ENCODE measurements at regions not wholly inside any gene's neighbourhood (a gene's known extent, or its start where the extent isn't known, plus 50 kb on each side); places are given as distances from the start of the nearest gene placed in this dataset.

DNA sequence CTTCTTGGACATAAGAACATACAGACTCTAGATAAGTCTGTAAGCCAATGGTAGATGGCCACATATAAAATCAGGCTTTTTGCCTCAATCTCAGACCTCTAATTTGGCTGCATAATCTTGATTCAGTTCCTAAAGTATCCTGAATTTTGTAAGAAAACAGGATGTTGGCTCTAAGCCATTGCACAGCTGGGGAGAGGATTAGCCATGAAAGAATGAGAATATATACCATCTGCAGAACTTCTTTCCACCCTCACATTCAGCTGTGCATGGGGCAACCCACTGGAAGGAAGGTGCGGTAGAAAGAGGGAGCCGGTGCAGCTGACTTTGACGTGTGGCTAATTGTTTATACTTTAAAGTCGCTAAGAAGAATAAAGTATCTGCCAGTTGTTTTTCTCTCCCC, 1061.6 kb upstream of the FAM98A start:
- no peaks in the 10 kb centered on the region for H3K36me3 ChIP-seq (ENCODE audit: control insufficient read depth in 5 of 5, insufficient read depth in 5 of 5, low read length in 5 of 5)
- no peak overlapping the region for H3K9ac ChIP-seq (ENCODE audit: low read length in 5 of 5)
- no peak overlapping the region for H3K4me3 ChIP-seq (ENCODE audit: low read depth in 1 of 5, low read length in 5 of 5)
- no peaks in the 10 kb centered on the region for H3K9me3 ChIP-seq (ENCODE audit: control insufficient read depth in 5 of 5, low read length in 5 of 5)
- peaks cover 0 to 3% (median 0%) of the 10 kb centered on the region in 5 donors for H3K4me1 ChIP-seq (ENCODE audit: control insufficient read depth in 5 of 5, insufficient read depth in 5 of 5, low read length in 5 of 5)
- no peaks in the 10 kb centered on the region for H3K27me3 ChIP-seq (ENCODE audit: control insufficient read depth in 5 of 5, insufficient read depth in 4 of 5, low read length in 5 of 5)
- no peak overlapping the region for H3K27ac ChIP-seq (ENCODE audit: low read depth, low read length)

DNA sequence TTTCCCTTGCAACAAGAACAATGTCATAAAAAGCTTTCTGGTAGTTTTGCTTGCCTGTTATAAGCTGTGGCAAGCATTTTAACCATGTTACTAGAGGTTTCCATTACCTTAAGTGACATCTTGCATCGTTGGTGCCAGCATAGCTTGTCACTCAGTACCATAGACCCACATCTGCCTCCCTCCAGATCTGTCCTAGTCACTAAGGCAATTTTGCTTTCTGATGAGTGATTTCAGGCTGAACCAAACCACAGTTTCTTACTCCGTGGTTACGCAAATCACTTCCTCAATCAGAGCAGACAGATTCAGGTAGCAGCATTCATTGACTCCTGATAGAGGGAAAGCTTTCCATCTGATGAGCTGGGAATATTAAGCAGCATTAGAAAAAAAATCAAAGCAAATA, 1057.5 kb upstream of the FAM98A start:
- no peaks in the 10 kb centered on the region for H3K4me1 ChIP-seq (ENCODE audit: control insufficient read depth in 5 of 5, insufficient read depth in 5 of 5, low read length in 5 of 5)
- no peaks in the 10 kb centered on the region for H3K36me3 ChIP-seq (ENCODE audit: control insufficient read depth in 5 of 5, insufficient read depth in 5 of 5, low read length in 5 of 5)
- H3K9ac ChIP-seq (ENCODE audit: low read length in 5 of 5): no peak overlapping the region
- no peaks in the 10 kb centered on the region for H3K9me3 ChIP-seq (ENCODE audit: control insufficient read depth in 5 of 5, low read length in 5 of 5)
- no peak overlapping the region for H3K4me3 ChIP-seq (ENCODE audit: low read depth in 1 of 5, low read length in 5 of 5)
- no peak overlapping the region for H3K27ac ChIP-seq (ENCODE audit: low read depth, low read length)
- H3K27me3 ChIP-seq (ENCODE audit: control insufficient read depth in 5 of 5, insufficient read depth in 4 of 5, low read length in 5 of 5): no peaks in the 10 kb centered on the region

DNA sequence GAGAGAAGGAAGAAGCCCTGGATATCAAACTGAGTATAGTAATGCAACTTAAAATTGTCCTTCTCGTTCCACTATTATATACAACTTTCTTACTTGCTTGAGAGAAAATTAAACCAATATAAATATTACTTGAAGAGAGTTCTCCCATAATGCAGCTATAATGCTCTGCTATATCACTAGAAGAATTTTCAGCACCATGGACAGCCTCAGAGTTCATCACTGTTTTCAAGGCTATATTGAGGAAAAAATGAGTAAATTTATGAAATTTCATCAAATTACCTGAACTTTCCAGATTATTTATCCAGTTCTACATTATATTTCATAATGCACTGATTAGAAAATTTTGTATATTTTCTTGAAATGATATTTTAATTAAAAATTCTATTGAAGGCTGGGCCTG, 1053.5 kb upstream of the FAM98A start:
- no peaks in the 10 kb centered on the region for H3K9me3 ChIP-seq (ENCODE audit: control insufficient read depth in 5 of 5, low read length in 5 of 5)
- H3K9ac ChIP-seq (ENCODE audit: low read length in 5 of 5): no peak overlapping the region
- H3K27ac ChIP-seq (ENCODE audit: low read depth, low read length): no peak overlapping the region
- no peaks in the 10 kb centered on the region for H3K27me3 ChIP-seq (ENCODE audit: control insufficient read depth in 5 of 5, insufficient read depth in 4 of 5, low read length in 5 of 5)
- no peak overlapping the region for H3K4me3 ChIP-seq (ENCODE audit: low read depth in 1 of 5, low read length in 5 of 5)
- no peaks in the 10 kb centered on the region for H3K4me1 ChIP-seq (ENCODE audit: control insufficient read depth in 5 of 5, insufficient read depth in 5 of 5, low read length in 5 of 5)
- no peaks in the 10 kb centered on the region for H3K36me3 ChIP-seq (ENCODE audit: control insufficient read depth in 5 of 5, insufficient read depth in 5 of 5, low read length in 5 of 5)

DNA sequence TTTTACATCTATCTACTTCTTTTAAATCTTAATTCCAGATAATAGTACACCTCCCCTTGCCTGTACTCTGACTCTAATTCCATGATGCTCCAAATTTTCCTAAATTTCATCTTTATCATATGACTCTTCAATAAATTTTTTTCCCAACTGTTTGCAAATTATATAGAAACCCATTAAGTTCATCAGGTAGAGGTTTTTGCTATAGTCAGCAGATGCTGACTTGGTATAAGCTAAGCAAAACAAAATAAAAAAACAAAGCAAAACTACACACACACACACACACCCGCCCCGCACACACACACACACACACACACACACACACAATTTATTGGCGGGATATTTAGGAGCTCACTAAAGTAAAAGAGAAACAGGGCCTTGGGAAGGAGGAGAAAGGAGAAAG, 1047.8 kb upstream of the FAM98A start:
- no peaks in the 10 kb centered on the region for H3K9me3 ChIP-seq (ENCODE audit: control insufficient read depth in 5 of 5, low read length in 5 of 5)
- H3K4me3 ChIP-seq (ENCODE audit: low read depth in 1 of 5, low read length in 5 of 5): no peak overlapping the region
- H3K9ac ChIP-seq (ENCODE audit: low read length in 5 of 5): no peak overlapping the region
- no peaks in the 10 kb centered on the region for H3K4me1 ChIP-seq (ENCODE audit: control insufficient read depth in 5 of 5, insufficient read depth in 5 of 5, low read length in 5 of 5)
- H3K27ac ChIP-seq (ENCODE audit: low read depth, low read length): no peak overlapping the region
- no peaks in the 10 kb centered on the region for H3K27me3 ChIP-seq (ENCODE audit: control insufficient read depth in 5 of 5, insufficient read depth in 4 of 5, low read length in 5 of 5)
- no peaks in the 10 kb centered on the region for H3K36me3 ChIP-seq (ENCODE audit: control insufficient read depth in 5 of 5, insufficient read depth in 5 of 5, low read length in 5 of 5)

DNA sequence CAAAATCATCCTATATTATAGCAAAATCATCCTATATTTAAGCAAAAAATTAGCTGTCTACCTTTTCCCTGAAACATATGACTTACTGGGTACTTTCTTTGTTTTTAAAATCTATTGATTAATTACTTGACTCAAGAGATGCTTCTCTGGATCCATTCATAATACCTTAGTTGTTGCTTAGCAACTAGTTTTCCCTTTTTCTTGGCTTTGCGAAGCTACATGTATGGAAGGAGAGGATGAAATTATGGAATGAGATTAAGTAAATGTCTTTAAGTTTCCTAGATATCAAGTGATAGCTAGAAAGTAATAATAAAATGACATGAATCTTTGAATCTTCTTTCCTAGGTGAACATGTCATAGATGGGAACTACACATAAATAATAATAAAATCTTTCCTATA, 1033.2 kb upstream of the FAM98A start:
- H3K4me3 ChIP-seq (ENCODE audit: low read depth in 1 of 5, low read length in 5 of 5): no peak overlapping the region
- H3K27ac ChIP-seq (ENCODE audit: low read depth, low read length): no peak overlapping the region
- no peak overlapping the region for H3K9ac ChIP-seq (ENCODE audit: low read length in 5 of 5)
- H3K36me3 ChIP-seq (ENCODE audit: control insufficient read depth in 5 of 5, insufficient read depth in 5 of 5, low read length in 5 of 5): no peaks in the 10 kb centered on the region
- peaks cover 0 to 11% (median 0%) of the 10 kb centered on the region in 5 donors for H3K9me3 ChIP-seq (ENCODE audit: control insufficient read depth in 5 of 5, low read length in 5 of 5)
- H3K27me3 ChIP-seq (ENCODE audit: control insufficient read depth in 5 of 5, insufficient read depth in 4 of 5, low read length in 5 of 5): no peaks in the 10 kb centered on the region
- no peaks in the 10 kb centered on the region for H3K4me1 ChIP-seq (ENCODE audit: control insufficient read depth in 5 of 5, insufficient read depth in 5 of 5, low read length in 5 of 5)

DNA sequence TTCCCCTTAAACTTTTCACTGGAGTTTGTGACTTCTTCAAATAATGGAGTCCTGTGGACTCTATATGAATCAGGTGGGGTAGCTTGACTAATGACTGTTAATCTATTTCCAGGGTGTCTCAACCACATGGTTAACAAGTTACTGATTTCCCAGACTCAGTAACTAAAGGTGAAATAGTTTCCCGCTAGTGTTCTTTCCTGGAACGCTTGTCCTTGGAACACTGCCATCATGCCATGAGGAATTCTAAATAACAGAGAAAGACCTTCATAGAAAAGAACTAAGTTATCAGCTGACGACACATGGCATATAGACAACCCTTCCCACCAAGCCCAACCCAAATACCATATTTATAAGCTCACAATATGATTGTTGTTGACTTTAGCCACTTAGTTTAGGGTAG, 1027.9 kb upstream of the FAM98A start:
- Histone ChIP-seq H3K4me1 (ENCODE audit: control insufficient read depth in 5 of 5, insufficient read depth in 5 of 5, low read length in 5 of 5) (no peaks in the 10 kb centered on the region), H3K36me3 (ENCODE audit: control insufficient read depth in 5 of 5, insufficient read depth in 5 of 5, low read length in 5 of 5) (no peaks in the 10 kb centered on the region), H3K9ac (ENCODE audit: low read length in 5 of 5) (no peak overlapping the region), H3K27ac (ENCODE audit: low read depth, low read length) (no peak overlapping the region), H3K9me3 (ENCODE audit: control insufficient read depth in 5 of 5, low read length in 5 of 5) (peaks cover 0 to 11% (median 0%) of the 10 kb centered on the region in 5 donors), H3K4me3 (ENCODE audit: low read depth in 1 of 5, low read length in 5 of 5) (no peak overlapping the region), H3K27me3 (ENCODE audit: control insufficient read depth in 5 of 5, insufficient read depth in 4 of 5, low read length in 5 of 5) (no peaks in the 10 kb centered on the region)

DNA sequence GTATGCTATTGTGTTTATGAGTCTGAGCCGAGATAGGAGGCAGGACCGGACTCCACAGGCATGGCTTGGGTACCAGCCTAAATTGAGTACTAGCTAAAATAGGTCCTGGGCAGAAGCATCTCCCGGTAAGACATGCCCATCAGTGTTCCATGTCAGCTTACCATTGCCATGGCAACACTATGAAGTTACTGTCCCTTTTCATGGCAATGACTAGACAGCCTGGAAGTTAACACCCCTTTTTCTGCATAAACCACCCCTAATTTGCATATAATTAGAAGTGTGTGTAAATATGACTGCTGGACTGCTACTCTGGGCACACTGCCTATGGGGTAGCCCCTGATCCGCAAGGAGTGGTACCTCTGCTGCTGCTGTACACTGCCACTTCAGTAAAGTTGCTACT, 1005.1 kb upstream of the FAM98A start:
- Histone ChIP-seq H3K9ac (ENCODE audit: low read length in 5 of 5) (no peak overlapping the region), H3K27ac (ENCODE audit: low read depth, low read length) (no peak overlapping the region), H3K4me3 (ENCODE audit: low read depth in 1 of 5, low read length in 5 of 5) (no peak overlapping the region), H3K36me3 (ENCODE audit: control insufficient read depth in 5 of 5, insufficient read depth in 5 of 5, low read length in 5 of 5) (no peaks in the 10 kb centered on the region), H3K4me1 (ENCODE audit: control insufficient read depth in 5 of 5, insufficient read depth in 5 of 5, low read length in 5 of 5) (no peaks in the 10 kb centered on the region), H3K27me3 (ENCODE audit: control insufficient read depth in 5 of 5, insufficient read depth in 4 of 5, low read length in 5 of 5) (no peaks in the 10 kb centered on the region), H3K9me3 (ENCODE audit: control insufficient read depth in 5 of 5, low read length in 5 of 5) (no peaks in the 10 kb centered on the region)

DNA sequence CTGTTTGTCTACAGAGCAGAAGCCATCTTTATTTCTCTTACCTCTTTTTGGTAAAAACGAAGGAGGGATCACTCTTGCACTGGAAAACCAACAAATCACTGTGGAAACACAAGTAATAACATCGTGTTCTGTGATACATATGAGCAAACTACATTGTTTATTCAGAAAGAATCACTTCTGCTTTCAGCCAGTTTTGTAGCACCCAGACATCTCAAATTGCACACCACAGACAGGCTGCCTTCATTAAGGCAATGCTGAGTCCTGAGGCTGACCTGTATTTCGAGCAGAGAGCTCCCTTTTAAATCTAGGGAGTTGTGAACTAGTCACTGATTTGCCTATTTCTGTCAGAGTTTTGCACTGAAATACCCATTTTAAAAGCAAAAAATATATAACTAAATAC, 1003.2 kb upstream of the FAM98A start:
- Histone ChIP-seq H3K4me1 (ENCODE audit: control insufficient read depth in 5 of 5, insufficient read depth in 5 of 5, low read length in 5 of 5) (no peaks in the 10 kb centered on the region), H3K9me3 (ENCODE audit: control insufficient read depth in 5 of 5, low read length in 5 of 5) (no peaks in the 10 kb centered on the region)

DNA sequence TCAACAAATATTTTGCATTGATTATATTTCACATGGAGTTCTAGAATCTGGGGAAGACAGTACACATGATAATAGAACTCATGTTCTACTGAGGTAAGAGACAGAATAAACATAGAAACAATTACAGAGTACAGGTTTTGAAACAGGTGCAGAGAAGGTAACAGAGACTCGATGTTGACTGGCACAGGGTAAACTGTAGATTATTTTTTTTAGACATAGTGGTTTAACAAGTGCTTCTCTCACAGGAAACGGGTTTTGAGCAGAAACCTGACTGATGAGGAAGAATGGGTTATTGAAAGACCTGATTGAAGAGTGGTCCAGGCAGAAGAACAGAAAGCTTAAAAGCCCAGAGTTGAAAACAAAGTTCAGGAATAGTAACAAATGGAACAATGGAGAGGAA, 1002.5 kb upstream of the FAM98A start:
- no peaks in the 10 kb centered on the region for H3K36me3 ChIP-seq (ENCODE audit: control insufficient read depth in 5 of 5, insufficient read depth in 5 of 5, low read length in 5 of 5)
- H3K27me3 ChIP-seq (ENCODE audit: control insufficient read depth in 5 of 5, insufficient read depth in 4 of 5, low read length in 5 of 5): no peaks in the 10 kb centered on the region
- H3K9ac ChIP-seq (ENCODE audit: low read length in 5 of 5): no peak overlapping the region
- no peak overlapping the region for H3K27ac ChIP-seq (ENCODE audit: low read depth, low read length)
- no peaks in the 10 kb centered on the region for H3K9me3 ChIP-seq (ENCODE audit: control insufficient read depth in 5 of 5, low read length in 5 of 5)
- no peaks in the 10 kb centered on the region for H3K4me1 ChIP-seq (ENCODE audit: control insufficient read depth in 5 of 5, insufficient read depth in 5 of 5, low read length in 5 of 5)
- no peak overlapping the region for H3K4me3 ChIP-seq (ENCODE audit: low read depth in 1 of 5, low read length in 5 of 5)

More for the DNA sequence above, 1003.2 kb upstream of the FAM98A start:
- Histone ChIP-seq H3K27me3 (ENCODE audit: control insufficient read depth in 5 of 5, insufficient read depth in 4 of 5, low read length in 5 of 5) (no peaks in the 10 kb centered on the region), H3K9ac (ENCODE audit: low read length in 5 of 5) (no peak overlapping the region), H3K4me3 (ENCODE audit: low read depth in 1 of 5, low read length in 5 of 5) (no peak overlapping the region), H3K27ac (ENCODE audit: low read depth, low read length) (no peak overlapping the region), H3K36me3 (ENCODE audit: control insufficient read depth in 5 of 5, insufficient read depth in 5 of 5, low read length in 5 of 5) (no peaks in the 10 kb centered on the region)

DNA sequence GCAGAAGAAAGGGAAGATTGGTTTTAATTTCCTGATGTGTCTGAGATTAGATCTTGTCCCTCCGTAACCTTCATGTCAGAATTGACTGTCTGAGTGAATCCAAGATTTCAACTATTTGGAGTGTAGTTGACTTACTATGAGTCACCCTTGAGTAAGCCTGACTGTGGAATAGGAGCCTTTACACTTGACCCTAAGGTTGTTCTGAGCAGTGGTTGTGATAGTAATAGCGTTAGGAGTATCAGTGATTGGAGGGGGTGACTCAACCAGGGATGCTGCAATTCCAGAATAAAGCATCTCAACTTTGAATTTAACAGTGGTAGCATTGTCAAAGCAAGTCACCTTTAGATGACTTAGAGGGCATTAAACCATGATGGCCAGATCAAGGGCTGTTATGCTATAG, 979.5 kb upstream of the FAM98A start:
- no peak overlapping the region for H3K4me3 ChIP-seq (ENCODE audit: low read depth in 1 of 5, low read length in 5 of 5)
- no peak overlapping the region for H3K27ac ChIP-seq (ENCODE audit: low read depth, low read length)
- no peaks in the 10 kb centered on the region for H3K9me3 ChIP-seq (ENCODE audit: control insufficient read depth in 5 of 5, low read length in 5 of 5)
- H3K9ac ChIP-seq (ENCODE audit: low read length in 5 of 5): no peak overlapping the region
- no peaks in the 10 kb centered on the region for H3K27me3 ChIP-seq (ENCODE audit: control insufficient read depth in 5 of 5, insufficient read depth in 4 of 5, low read length in 5 of 5)
- H3K36me3 ChIP-seq (ENCODE audit: control insufficient read depth in 5 of 5, insufficient read depth in 5 of 5, low read length in 5 of 5): no peaks in the 10 kb centered on the region
- no peaks in the 10 kb centered on the region for H3K4me1 ChIP-seq (ENCODE audit: control insufficient read depth in 5 of 5, insufficient read depth in 5 of 5, low read length in 5 of 5)

DNA sequence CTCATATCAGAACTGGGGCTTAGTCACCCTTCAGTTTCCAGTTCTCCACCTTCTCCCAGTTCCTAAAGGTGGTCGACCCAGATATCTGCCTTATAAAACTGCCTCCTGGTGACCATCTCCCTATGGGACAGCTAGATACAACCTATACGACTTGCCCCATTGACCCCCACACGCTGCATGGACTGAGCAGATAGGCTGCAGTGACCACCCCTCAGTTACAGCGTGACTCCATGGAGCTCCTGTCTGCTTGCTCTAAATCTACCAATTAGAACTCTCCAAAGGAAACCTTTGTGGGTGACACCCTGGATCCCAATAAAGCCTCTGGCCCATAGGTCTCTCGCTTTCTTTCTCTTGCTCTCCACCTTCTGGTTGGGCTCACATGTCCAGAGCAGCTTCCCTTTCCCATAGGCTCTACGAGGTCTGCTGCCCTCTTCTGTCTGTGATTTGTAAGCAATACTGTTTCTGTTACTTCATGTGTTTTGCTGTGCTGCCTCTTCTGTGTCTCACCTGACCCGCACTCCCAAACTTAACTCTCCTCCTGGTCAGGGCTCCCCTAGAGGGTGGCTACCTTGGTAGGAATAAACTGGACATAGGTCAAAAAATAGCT, 971.3 kb upstream of the FAM98A start:
- Histone ChIP-seq H3K9me3 (ENCODE audit: control insufficient read depth in 5 of 5, low read length in 5 of 5) (no peaks in the 10 kb centered on the region), H3K9ac (ENCODE audit: low read length in 5 of 5) (no peak overlapping the region), H3K36me3 (ENCODE audit: control insufficient read depth in 5 of 5, insufficient read depth in 5 of 5, low read length in 5 of 5) (no peaks in the 10 kb centered on the region), H3K4me3 (ENCODE audit: low read depth in 1 of 5, low read length in 5 of 5) (no peak overlapping the region), H3K4me1 (ENCODE audit: control insufficient read depth in 5 of 5, insufficient read depth in 5 of 5, low read length in 5 of 5) (no peaks in the 10 kb centered on the region), H3K27me3 (ENCODE audit: control insufficient read depth in 5 of 5, insufficient read depth in 4 of 5, low read length in 5 of 5) (no peaks in the 10 kb centered on the region), H3K27ac (ENCODE audit: low read depth, low read length) (no peak overlapping the region)

All from subcutaneous abdominal adipose tissue (tissue), 5 donors.